NCI-H446 (cell line): ENCODE measurements at regions not wholly inside any gene's neighbourhood (a gene's known extent, or its start where the extent isn't known, plus 50 kb on each side); places are given as distances from the start of the nearest gene placed in this dataset.
"Not testable (repeated sequence)": the region's sequence is repeated elsewhere in the genome, so short reads cannot be mapped to it uniquely, and the experiment has no call there.

Experiments used
- DNase-seq, 2 experiments: peaks; one replicate each; lab custom pipeline; 2025; lab: John Stamatoyannopoulos, UW

- not testable (repeated sequence) for DNase-seq
Measured at GRCh38 chrX:67213686-67214085, 330.1 kb upstream of the AR start.

- no peak for DNase-seq
Measured at GRCh38 chrX:67207912-67208311, 335.9 kb upstream of the AR start.

GRCh38 chrX:67159437-67159836, 384.4 kb upstream of the AR start:
- no peak for DNase-seq

GRCh38 chrX:67114635-67115034, 429.2 kb upstream of the AR start:
- no peak for DNase-seq

GRCh38 chrX:67105758-67106116, 438.1 kb upstream of the AR start:
- DNase-seq, result no peak

- DNase-seq, result no peak
Measured at GRCh38 chrX:67104982-67105757, 438.7 kb upstream of the AR start.

DNA sequence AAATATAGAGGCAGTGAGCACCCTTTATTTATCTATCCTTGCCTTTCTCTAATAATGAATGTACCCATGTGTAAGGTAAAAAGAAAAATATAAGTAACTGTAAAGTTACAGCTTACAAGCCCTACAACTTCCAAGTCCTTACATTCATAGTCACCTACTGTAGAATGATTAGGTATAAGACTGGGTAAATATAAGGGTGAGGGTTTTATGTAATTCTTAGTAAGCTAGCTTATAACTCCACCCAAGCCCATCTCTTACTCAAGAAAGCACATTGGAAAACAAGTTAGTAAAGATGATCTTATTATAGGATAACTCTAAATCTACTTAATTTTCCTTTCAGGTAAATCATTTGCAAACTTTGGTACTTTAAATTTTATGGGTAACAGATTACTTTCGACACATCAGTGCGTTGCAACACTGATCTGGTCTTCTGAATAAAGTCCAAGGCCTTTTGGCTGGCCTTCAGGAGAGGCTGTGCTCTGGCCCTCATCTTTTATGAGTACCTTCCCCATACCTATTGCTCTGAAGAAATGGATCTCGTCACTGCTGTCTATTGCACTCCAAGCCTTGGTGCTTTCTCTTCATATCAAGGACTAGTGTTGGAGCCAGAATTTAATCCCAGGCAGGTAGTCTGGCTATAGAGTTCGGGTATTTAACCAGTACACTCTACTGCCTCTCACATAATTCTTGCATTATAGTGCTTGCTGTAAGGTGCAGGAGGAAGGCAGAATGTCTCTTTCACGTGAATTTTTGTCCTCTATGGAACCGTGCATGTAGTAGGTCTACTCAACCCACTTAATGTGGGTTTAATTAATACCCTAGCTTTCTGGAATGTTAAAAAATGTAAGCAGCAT, 443.6 kb upstream of the AR start:
- no peak for DNase-seq

- no peak for DNase-seq
Measured at GRCh38 chrX:67094061-67094460, 449.8 kb upstream of the AR start.

- DNase-seq, result no peak
Measured at GRCh38 chrX:67050760-67051159, 411.9 kb upstream of the EDA2R start.

DNA sequence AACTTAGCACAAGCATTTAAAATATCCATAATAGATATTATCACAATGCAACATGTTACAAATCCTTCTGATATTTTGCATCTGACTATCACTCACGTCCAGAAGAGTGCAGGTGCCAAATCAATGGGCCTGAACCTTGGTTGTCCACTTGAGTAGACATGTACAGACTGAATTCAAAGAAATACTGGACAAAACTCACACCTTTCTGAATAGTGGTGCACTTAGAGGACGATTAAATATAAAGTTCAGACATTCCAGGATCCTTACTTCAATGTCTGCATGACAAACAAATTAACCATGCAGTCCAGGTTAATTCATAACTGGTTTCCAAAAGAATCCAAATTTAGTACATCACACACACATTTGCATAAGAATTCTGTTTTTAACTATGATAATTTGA, 406.0 kb upstream of the EDA2R start:
- DNase-seq, result no peak

DNA sequence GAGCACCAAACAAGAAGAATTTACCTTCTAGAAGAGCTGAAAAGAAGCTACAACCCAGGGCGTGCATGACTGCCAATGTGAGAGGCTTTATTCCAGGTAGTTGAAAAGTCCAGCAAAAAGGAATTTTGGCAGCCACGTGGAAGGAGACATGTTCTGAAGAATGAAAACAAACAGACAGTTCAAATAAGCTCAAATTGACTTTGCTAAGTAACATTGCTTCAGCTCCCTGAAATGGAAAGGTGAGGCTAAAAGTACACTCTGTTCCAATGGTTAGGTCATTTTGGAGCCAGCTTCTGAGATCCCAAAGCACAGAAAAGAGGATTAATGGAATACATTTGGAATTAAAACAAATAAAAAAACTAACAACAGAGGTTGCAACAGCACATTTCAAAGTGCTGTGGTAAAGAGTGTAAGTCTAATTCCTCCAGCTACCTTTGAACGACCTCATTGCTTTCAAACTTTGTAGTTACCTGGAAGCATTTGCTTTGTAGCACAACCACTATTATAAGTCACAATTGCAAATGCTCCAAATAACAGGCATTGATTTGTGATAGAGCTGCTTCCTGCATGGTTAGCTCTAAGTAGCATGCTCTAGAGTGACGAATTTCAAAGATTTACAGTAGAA, 405.3 kb upstream of the EDA2R start:
- no peak for DNase-seq

- DNase-seq, result no peak
Measured at GRCh38 chrX:67004451-67004850, 365.6 kb upstream of the EDA2R start.

GRCh38 chrX:66994729-66995128, 355.9 kb upstream of the EDA2R start:
- no peak for DNase-seq

DNA sequence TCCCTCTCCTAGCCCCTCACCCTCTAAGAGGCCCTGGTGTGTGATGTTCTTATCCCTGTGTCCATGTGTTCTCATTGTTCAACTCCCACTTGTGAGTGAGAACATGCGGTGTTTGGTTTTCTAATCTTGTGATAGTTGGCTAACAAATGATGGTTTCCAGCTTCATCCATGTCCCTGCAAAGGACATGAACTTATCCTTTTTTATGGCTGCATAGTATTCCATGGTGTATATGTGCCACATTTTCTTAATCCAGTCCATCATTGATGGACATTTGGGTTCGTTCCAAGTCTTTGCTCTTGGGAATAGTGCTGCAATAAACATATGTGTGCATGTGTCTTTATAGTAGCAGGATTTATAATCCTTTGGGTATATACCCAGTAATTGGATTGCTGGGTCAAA, 353.2 kb upstream of the EDA2R start:
- DNase-seq, result not testable (repeated sequence)

DNA sequence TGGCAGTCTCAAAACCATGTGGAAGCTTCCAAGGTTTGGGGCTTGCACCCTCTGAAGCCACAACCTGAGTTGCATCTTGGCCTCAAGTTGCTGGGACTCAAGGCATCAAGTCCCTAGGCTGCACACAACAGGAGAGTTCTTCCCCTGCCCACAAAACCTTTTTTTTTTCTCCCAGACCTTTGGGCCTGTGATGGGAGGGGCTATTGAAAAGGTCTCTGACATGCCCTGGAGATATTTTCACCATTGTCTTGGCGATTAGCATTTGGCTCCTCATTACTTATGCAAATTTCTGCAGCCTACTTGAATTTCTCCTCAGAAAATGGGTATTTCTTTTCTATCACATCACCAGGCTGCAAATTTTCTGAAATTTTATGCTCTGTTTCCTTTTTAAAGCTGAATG, 349.5 kb upstream of the EDA2R start:
- DNase-seq, result no peak

GRCh38 chrX:66961665-66962064, 322.8 kb upstream of the EDA2R start:
- DNase-seq, result no peak

- DNase-seq, result no peak
Measured at GRCh38 chrX:66931713-66932112, 292.8 kb upstream of the EDA2R start.

- not testable (repeated sequence) for DNase-seq
Measured at GRCh38 chrX:66930516-66930915, 291.6 kb upstream of the EDA2R start.

DNA sequence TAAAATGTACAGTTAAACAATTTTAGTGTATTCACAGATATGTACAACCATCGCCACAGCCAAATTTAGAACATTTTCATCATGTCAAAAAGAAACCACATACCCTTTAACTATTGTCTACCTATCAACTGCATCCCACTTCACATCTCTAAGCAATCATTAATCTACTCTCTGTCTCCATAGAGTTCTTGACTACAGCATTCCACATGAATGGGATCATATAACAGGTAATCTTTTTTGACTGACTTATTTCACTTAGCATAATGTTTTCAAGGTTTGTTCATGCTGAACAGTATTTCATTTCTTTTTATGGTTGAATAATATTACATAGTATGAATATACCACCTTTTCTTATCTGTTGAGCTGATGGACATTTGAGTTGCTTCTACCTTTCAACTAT, 281.4 kb upstream of the EDA2R start:
- DNase-seq, result no peak

DNA sequence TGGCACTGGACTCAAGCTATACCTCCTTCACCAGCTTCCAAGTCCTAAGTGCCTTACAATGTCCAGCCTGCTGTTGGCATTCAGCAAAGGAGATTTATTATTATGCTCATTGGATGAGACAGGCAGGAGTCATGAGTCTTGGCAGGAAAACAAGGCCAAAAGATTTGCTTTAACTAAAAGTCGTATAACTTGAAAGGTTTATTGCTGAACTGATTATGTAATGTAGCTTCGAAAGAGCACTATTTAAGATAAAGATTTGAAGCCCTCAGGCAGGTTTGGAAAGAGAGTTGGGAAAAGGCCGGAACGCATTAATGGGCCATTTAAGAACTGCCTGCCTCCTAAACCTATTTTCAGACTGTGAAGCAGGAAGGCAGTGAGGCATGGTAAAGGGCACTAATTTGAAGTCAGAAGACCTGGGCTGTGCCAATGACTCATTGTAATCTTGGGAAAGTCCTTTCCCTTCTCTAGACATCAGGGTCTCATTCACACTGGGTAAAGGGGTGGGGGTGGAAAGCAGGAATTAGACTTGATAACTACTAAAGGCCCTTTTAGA, 280.5 kb upstream of the EDA2R start:
- no peak for DNase-seq

- DNase-seq, result no peak
Measured at GRCh38 chrX:66918511-66918910, 279.6 kb upstream of the EDA2R start.

GRCh38 chrX:66915893-66916292, 277.0 kb upstream of the EDA2R start:
- DNase-seq, result no peak

DNA sequence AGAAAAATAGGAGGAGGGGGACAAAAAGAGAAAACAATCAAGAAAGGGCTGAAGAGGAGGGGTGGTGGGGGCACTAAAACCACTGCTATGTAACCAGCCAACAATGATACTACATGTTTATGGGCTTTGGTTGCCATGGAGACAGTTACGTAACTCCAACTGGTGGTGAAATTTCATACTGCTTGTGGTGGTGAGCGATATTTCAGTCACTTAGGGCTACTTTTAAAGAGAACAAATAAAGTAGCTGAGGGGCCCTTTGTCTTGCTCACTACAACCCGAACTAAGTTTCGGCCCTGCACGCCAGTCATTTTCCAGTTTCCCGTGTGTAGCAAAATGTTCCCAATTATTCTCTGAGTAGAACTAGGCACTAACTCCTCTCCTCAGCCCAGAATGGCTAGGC, 275.2 kb upstream of the EDA2R start:
- no peak for DNase-seq
